Astrocyte (in vitro differentiated cells and primary cell): ENCODE measurements at regions not wholly inside any gene's neighbourhood (a gene's known extent, or its start where the extent isn't known, plus 50 kb on each side); places are given as distances from the start of the nearest gene placed in this dataset.

Experiments used
- DNase-seq: peaks from one replicate; pipeline ENCODE4 v3.0.0-alpha.2; 2010; ENCODE audit warnings: low read depth
- FAIRE-seq: peaks from 2 replicates; lab custom pipeline; 2011; peaks lifted over from hg19 to GRCh38; lab: Jason Lieb, UNC
- H2AFZ ChIP-seq: 2 replicates; pipeline ENCODE4 v1.6.0; 2012; ENCODE audit warnings: low read depth, low read length, inconsistent platforms
- H3K27ac ChIP-seq: 2 replicates; pipeline ENCODE4 v1.5.1; 2011; ENCODE audit warnings: low read depth, low read length, inconsistent platforms
- H3K27me3 ChIP-seq: 2 replicates; pipeline ENCODE4 v1.6.0; 2011; ENCODE audit warnings: low read length, inconsistent platforms; ENCODE audit not compliant: insufficient read depth
- H3K36me3 ChIP-seq: 2 replicates; pipeline ENCODE4 v1.5.1; 2011; ENCODE audit warnings: low read length, inconsistent platforms; ENCODE audit not compliant: insufficient read depth
- H3K4me1 ChIP-seq: 2 replicates; pipeline ENCODE4 v1.5.1; 2011; ENCODE audit warnings: low read length, inconsistent platforms; ENCODE audit not compliant: insufficient read depth
- H3K4me2 ChIP-seq: 2 replicates; pipeline ENCODE4 v1.6.0; 2012; ENCODE audit warnings: low read length, inconsistent platforms
- H3K4me3 ChIP-seq: 2 replicates; pipeline ENCODE4 v1.5.1; 2011; ENCODE audit warnings: low read depth, mild to moderate bottlenecking, low read length, inconsistent platforms; ENCODE audit not compliant: insufficient read depth
- H3K79me2 ChIP-seq: 2 replicates; pipeline ENCODE4 v1.6.0; 2012; ENCODE audit warnings: mild to moderate bottlenecking, low read length, inconsistent platforms; ENCODE audit not compliant: insufficient read depth
- H3K9ac ChIP-seq: 2 replicates; pipeline ENCODE4 v1.6.0; 2012; ENCODE audit warnings: mild to moderate bottlenecking, low read length, inconsistent platforms
- H3K9me3 ChIP-seq: 2 replicates; pipeline ENCODE4 v1.5.1; 2012; ENCODE audit warnings: low read depth, mild to moderate bottlenecking, low read length, inconsistent platforms; ENCODE audit not compliant: insufficient read depth
- H4K20me1 ChIP-seq: 2 replicates; pipeline ENCODE4 v1.6.0; 2012; ENCODE audit warnings: low read length, inconsistent platforms; ENCODE audit not compliant: insufficient read depth
- H3K27ac Mint-ChIP-seq: one replicate; pipeline ENCODE4 v1.8.0; 2021; ENCODE audit warnings: mild to moderate bottlenecking, mixed read lengths; ENCODE audit not compliant: unreplicated experiment
- H3K27me3 Mint-ChIP-seq: one replicate; pipeline ENCODE4 v1.8.0; 2021; ENCODE audit warnings: low read depth, mixed read lengths; ENCODE audit not compliant: unreplicated experiment
- H3K36me3 Mint-ChIP-seq: one replicate; pipeline ENCODE4 v1.8.0; 2021; ENCODE audit warnings: low read depth, mixed read lengths; ENCODE audit not compliant: unreplicated experiment
- H3K4me1 Mint-ChIP-seq: one replicate; pipeline ENCODE4 v1.8.0; 2021; ENCODE audit warnings: low read depth, mixed read lengths; ENCODE audit not compliant: unreplicated experiment
- H3K4me3 Mint-ChIP-seq: one replicate; pipeline ENCODE4 v1.8.0; 2021; ENCODE audit warnings: mild to moderate bottlenecking, moderate library complexity, mixed read lengths; ENCODE audit not compliant: unreplicated experiment
- H3K9me3 Mint-ChIP-seq: one replicate; pipeline ENCODE4 v1.8.0; 2021; ENCODE audit warnings: mild to moderate bottlenecking, mixed read lengths; ENCODE audit not compliant: unreplicated experiment
- EZH2 ChIP-seq: IDR thresholded peaks from 2 replicates; pipeline ENCODE4 v1.6.1; 2012; ENCODE audit warnings: mild to moderate bottlenecking, low read length, inconsistent platforms; ENCODE audit not compliant: insufficient read depth
- TF ChIP-seq, protein P1 (sequence below): IDR thresholded peaks from 2 replicates; pipeline ENCODE4 v1.5.1; 2011; ENCODE audit warnings: low read depth, mild to moderate bottlenecking, inconsistent platforms, low read length, moderate library complexity; ENCODE audit not compliant: insufficient read depth

GRCh38 chr2:60097298-60097697, 456.2 kb downstream of the BCL11A start:
- Histone ChIP-seq H3K27ac (no peak overlapping the region), H3K79me2 (no peaks in the 10 kb centered on the region), H3K9ac (no peak overlapping the region), H3K4me1 (no peaks in the 10 kb centered on the region), H2AFZ (no peak overlapping the region), H4K20me1 (no peaks in the 10 kb centered on the region), H3K4me3 (no peak overlapping the region), H3K4me2 (no peak overlapping the region), H3K27me3 (no peaks in the 10 kb centered on the region), H3K9me3 (no peaks in the 10 kb centered on the region), H3K36me3 (no peaks in the 10 kb centered on the region)
- peaks cover 23% of the 10 kb centered on the region for H3K27me3 Mint-ChIP-seq
- no peaks in the 10 kb centered on the region for H3K9me3 Mint-ChIP-seq
- H3K4me1 Mint-ChIP-seq = no peaks in the 10 kb centered on the region
- H3K27ac Mint-ChIP-seq = no peak overlapping the region
- TF ChIP-seq, protein P1, sequence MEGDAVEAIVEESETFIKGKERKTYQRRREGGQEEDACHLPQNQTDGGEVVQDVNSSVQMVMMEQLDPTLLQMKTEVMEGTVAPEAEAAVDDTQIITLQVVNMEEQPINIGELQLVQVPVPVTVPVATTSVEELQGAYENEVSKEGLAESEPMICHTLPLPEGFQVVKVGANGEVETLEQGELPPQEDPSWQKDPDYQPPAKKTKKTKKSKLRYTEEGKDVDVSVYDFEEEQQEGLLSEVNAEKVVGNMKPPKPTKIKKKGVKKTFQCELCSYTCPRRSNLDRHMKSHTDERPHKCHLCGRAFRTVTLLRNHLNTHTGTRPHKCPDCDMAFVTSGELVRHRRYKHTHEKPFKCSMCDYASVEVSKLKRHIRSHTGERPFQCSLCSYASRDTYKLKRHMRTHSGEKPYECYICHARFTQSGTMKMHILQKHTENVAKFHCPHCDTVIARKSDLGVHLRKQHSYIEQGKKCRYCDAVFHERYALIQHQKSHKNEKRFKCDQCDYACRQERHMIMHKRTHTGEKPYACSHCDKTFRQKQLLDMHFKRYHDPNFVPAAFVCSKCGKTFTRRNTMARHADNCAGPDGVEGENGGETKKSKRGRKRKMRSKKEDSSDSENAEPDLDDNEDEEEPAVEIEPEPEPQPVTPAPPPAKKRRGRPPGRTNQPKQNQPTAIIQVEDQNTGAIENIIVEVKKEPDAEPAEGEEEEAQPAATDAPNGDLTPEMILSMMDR = no peak
- no peak for TF ChIP-seq EZH2
- no peak for FAIRE-seq
- DNase-seq = no peak
- H3K4me3 Mint-ChIP-seq = no peak overlapping the region
- H3K36me3 Mint-ChIP-seq = no peaks in the 10 kb centered on the region

- no peaks in the 10 kb centered on the region for H3K36me3 ChIP-seq
- H3K27me3 ChIP-seq = no peaks in the 10 kb centered on the region
- no peak overlapping the region for H3K4me3 ChIP-seq
- H3K79me2 ChIP-seq = no peaks in the 10 kb centered on the region
- TF ChIP-seq, protein P1 = no peak
- TF ChIP-seq EZH2 = no peak
- no peak overlapping the region for H3K9ac ChIP-seq
- H3K9me3 ChIP-seq = no peaks in the 10 kb centered on the region
- Mint-ChIP-seq H3K4me1 (peaks cover 5% of the 10 kb centered on the region), H3K27ac (no peak overlapping the region), H3K4me3 (no peak overlapping the region), H3K36me3 (no peaks in the 10 kb centered on the region), H3K27me3 (peaks cover 23% of the 10 kb centered on the region), H3K9me3 (no peaks in the 10 kb centered on the region)
- DNase-seq (no peak), FAIRE-seq (no peak)
- H3K4me2 ChIP-seq = no peak overlapping the region
- no peaks in the 10 kb centered on the region for H4K20me1 ChIP-seq
- H3K27ac ChIP-seq = no peak overlapping the region
- no peak overlapping the region for H2AFZ ChIP-seq
- H3K4me1 ChIP-seq = no peaks in the 10 kb centered on the region
Observed at GRCh38 chr2:60096556-60096955, 456.9 kb downstream of the BCL11A start.

GRCh38 chr2:60095903-60096302, 457.6 kb downstream of the BCL11A start:
- Mint-ChIP-seq H3K9me3 (no peaks in the 10 kb centered on the region), H3K27me3 (peaks cover 23% of the 10 kb centered on the region), H3K4me1 (peaks cover 10% of the 10 kb centered on the region), H3K27ac (no peak overlapping the region), H3K4me3 (no peak overlapping the region), H3K36me3 (no peaks in the 10 kb centered on the region)
- no peaks in the 10 kb centered on the region for H3K36me3 ChIP-seq
- H4K20me1 ChIP-seq = no peaks in the 10 kb centered on the region
- DNase-seq (no peak), FAIRE-seq (no peak)
- no peak overlapping the region for H3K27ac ChIP-seq
- H3K79me2 ChIP-seq = no peaks in the 10 kb centered on the region
- no peaks in the 10 kb centered on the region for H3K4me1 ChIP-seq
- no peak overlapping the region for H2AFZ ChIP-seq
- H3K4me3 ChIP-seq = no peak overlapping the region
- TF ChIP-seq, protein P1 = no peak
- TF ChIP-seq EZH2 = no peak
- H3K4me2 ChIP-seq = no peak overlapping the region
- H3K9me3 ChIP-seq = no peaks in the 10 kb centered on the region
- no peaks in the 10 kb centered on the region for H3K27me3 ChIP-seq
- no peak overlapping the region for H3K9ac ChIP-seq
